AG10803 (cell line): ENCODE measurements at regions not wholly inside any gene's neighbourhood (a gene's known extent, or its start where the extent isn't known, plus 50 kb on each side); places are given as distances from the start of the nearest gene placed in this dataset.

Experiments used
- DNase-seq: peaks from one replicate; pipeline ENCODE4 v3.0.0; 2010; ENCODE audit warnings: low read depth
- H3K4me3 ChIP-seq: 2 replicates; pipeline ENCODE4 v1.5.1; 2011; ENCODE audit warnings: mild to moderate bottlenecking, low read length, control low read depth
- CTCF ChIP-seq: conservative IDR thresholded peaks from 2 replicates; pipeline ENCODE4 v1.5.1; 2011; ENCODE audit warnings: mild to moderate bottlenecking, low read length, control low read depth, inconsistent platforms

- H3K4me3 ChIP-seq = no peak overlapping the region
- no peak for DNase-seq
- TF ChIP-seq CTCF = no peak
These were observed 465.9 kb upstream of the ARID1B start for GRCh38 chr6:156311291-156311690.

- DNase-seq = no peak
- no peak overlapping the region for H3K4me3 ChIP-seq
- TF ChIP-seq CTCF = no peak
These were observed 466.5 kb upstream of the ARID1B start for GRCh38 chr6:156310701-156311100.

- no peak for TF ChIP-seq CTCF
- DNase-seq = no peak
- no peak overlapping the region for H3K4me3 ChIP-seq
These were observed 468.2 kb upstream of the ARID1B start for GRCh38 chr6:156309017-156309416.

GRCh38 chr6:156308604-156309003 is 468.6 kb upstream of the ARID1B start:
- TF ChIP-seq CTCF = no peak
- H3K4me3 ChIP-seq = no peak overlapping the region
- no peak for DNase-seq

GRCh38 chr6:156306531-156306930 is 470.6 kb upstream of the ARID1B start:
- no peak for TF ChIP-seq CTCF
- H3K4me3 ChIP-seq = no peak overlapping the region
- no peak for DNase-seq

GRCh38 chr6:156283091-156283490 is 494.1 kb upstream of the ARID1B start:
- no peak for DNase-seq
- no peak for TF ChIP-seq CTCF
- no peak overlapping the region for H3K4me3 ChIP-seq

GRCh38 chr6:156282087-156282486 is 495.1 kb upstream of the ARID1B start:
- H3K4me3 ChIP-seq = no peak overlapping the region
- no peak for DNase-seq
- no peak for TF ChIP-seq CTCF
